IMR-90 (cell line): ENCODE measurements at regions not wholly inside any gene's neighbourhood (a gene's known extent, or its start where the extent isn't known, plus 50 kb on each side); places are given as distances from the start of the nearest gene placed in this dataset.
A peak's percentile ranks its signal among the peaks of the same experiment; 100 is the strongest.

ENCODE experiments used
- ATAC-seq: fragments of 200-7000 bp; cut with Tn5 transposase; 2 replicates; pipeline ENCODE4 v1.9.1; 2020; ENCODE audit warnings: low read depth, mild to moderate bottlenecking, moderate library complexity
- BruUV-seq: library from RNA; stranded (reverse); fragments of 400-500 nt; replicated peaks from 2 replicates; lab custom pipeline; 2021; lab: Mats Ljungman, UMichigan
- CTCF ChIA-PET: fragments of 300-600 bp; formaldehyde crosslinking; extraction: SDS; loops from one replicate; lab custom pipeline; 2021; ENCODE audit warnings: antibody characterized with exemption; lab: Yijun Ruan, JAX
- POLR2A ChIA-PET: fragments of 300-600 bp; sonication (Branson Sonifier 250); formaldehyde crosslinking; loops from one replicate; lab custom pipeline; 2022; ENCODE audit warnings: antibody characterized with exemption; ENCODE audit not compliant: unreplicated experiment; lab: Charles Lee
- DNase-seq: peaks from one replicate; pipeline ENCODE4 v3.0.0; 2013
- H2AFZ ChIP-seq: replicated peaks from 2 replicates; pipeline ENCODE3; 2013; ENCODE audit warnings: low read length, mild to moderate bottlenecking; ENCODE audit not compliant: poor library complexity
- H2AK5ac ChIP-seq: 2 replicates; pipeline ENCODE4 v1.6.1; 2013; ENCODE audit warnings: low read depth, low read length, inconsistent platforms
- H2AK9ac ChIP-seq: replicated peaks from 2 replicates; pipeline ENCODE3; 2013; ENCODE audit warnings: mild to moderate bottlenecking, low read depth, low read length, moderate library complexity; ENCODE audit not compliant: poor library complexity
- H2BK120ac ChIP-seq: 2 replicates; pipeline ENCODE4 v1.6.1; 2013; ENCODE audit warnings: low read depth, low read length, inconsistent platforms
- H2BK15ac ChIP-seq: 3 replicates; pipeline ENCODE4 v1.6.1; 2013; ENCODE audit warnings: low read depth, low read length, inconsistent platforms
- H2BK20ac ChIP-seq: 2 replicates; pipeline ENCODE4 v1.6.1; 2013; ENCODE audit warnings: low read depth, mild to moderate bottlenecking, inconsistent platforms, low read length, moderate library complexity
- H2BK5ac ChIP-seq: 2 replicates; pipeline ENCODE4 v1.6.1; 2013; ENCODE audit warnings: mild to moderate bottlenecking, low read depth, low read length, inconsistent platforms; ENCODE audit not compliant: poor library complexity, severe bottlenecking
- H3K14ac ChIP-seq: replicated peaks from 2 replicates; pipeline ENCODE4 v1.6.1; 2013; ENCODE audit warnings: low read depth, low read length, inconsistent platforms
- H3K18ac ChIP-seq: 2 replicates; pipeline ENCODE4 v1.6.1; 2013; ENCODE audit warnings: low read depth, low read length, control low read depth
- H3K23ac ChIP-seq: 2 replicates; pipeline ENCODE4 v1.6.1; 2013; ENCODE audit warnings: low read depth, low read length, inconsistent platforms
- H3K27ac ChIP-seq: 2 replicates; pipeline ENCODE4 v1.5.1; 2013; ENCODE audit warnings: mild to moderate bottlenecking, control low read depth, low read length; ENCODE audit not compliant: insufficient read depth
- H3K27me3 ChIP-seq: 2 replicates; pipeline ENCODE4 v1.6.1; 2013; ENCODE audit warnings: low read length; ENCODE audit not compliant: control insufficient read depth, insufficient read depth
- H3K36me3 ChIP-seq: 2 replicates; pipeline ENCODE4 v1.6.1; 2013; ENCODE audit warnings: low read length, mixed read lengths; ENCODE audit not compliant: control insufficient read depth, insufficient read depth
- H3K4ac ChIP-seq: 2 replicates; pipeline ENCODE4 v1.6.1; 2013; ENCODE audit warnings: low read depth, low read length, inconsistent platforms
- H3K4me1 ChIP-seq: 2 replicates; pipeline ENCODE4 v1.6.1; 2013; ENCODE audit warnings: low read length, mixed read lengths; ENCODE audit not compliant: control insufficient read depth, insufficient read depth
- H3K4me2 ChIP-seq: 2 replicates; pipeline ENCODE4 v1.6.1; 2013; ENCODE audit warnings: low read depth, mild to moderate bottlenecking, control low read depth, low read length, moderate library complexity
- H3K4me3 ChIP-seq: 2 replicates; pipeline ENCODE4 v1.5.1; 2013; ENCODE audit warnings: low read depth, mild to moderate bottlenecking, control low read depth, low read length, moderate library complexity; ENCODE audit not compliant: insufficient read depth
- H3K56ac ChIP-seq: 2 replicates; pipeline ENCODE4 v1.6.1; 2013; ENCODE audit warnings: low read length, inconsistent platforms; ENCODE audit not compliant: insufficient read depth; ENCODE audit errors: extremely low read depth
- H3K79me1 ChIP-seq, 2 experiments: 2 replicates each; pipeline ENCODE4 v1.6.1; 2013; ENCODE audit warnings: low read length in 2 of 2, inconsistent platforms in 1 of 2, low read depth in 1 of 2
- H3K9ac ChIP-seq: 2 replicates; pipeline ENCODE4 v1.6.1; 2013; ENCODE audit warnings: low read depth, low read length, control low read depth
- H3K9me1 ChIP-seq: 2 replicates; pipeline ENCODE4 v1.6.1; 2013; ENCODE audit warnings: low read length, inconsistent platforms; ENCODE audit not compliant: insufficient read depth
- H3K9me3 ChIP-seq: 2 replicates; pipeline ENCODE4 v1.6.1; 2013; ENCODE audit warnings: low read length; ENCODE audit not compliant: control insufficient read depth, insufficient read depth
- H4K20me1 ChIP-seq: 2 replicates; pipeline ENCODE4 v1.6.1; 2013; ENCODE audit warnings: low read length, inconsistent platforms; ENCODE audit not compliant: insufficient read depth
- H4K5ac ChIP-seq: 2 replicates; pipeline ENCODE4 v1.6.1; 2013; ENCODE audit warnings: mild to moderate bottlenecking, low read depth, low read length, control low read depth
- H4K8ac ChIP-seq, 2 experiments: 2 replicates each; pipeline ENCODE4 v1.6.1; 2013; ENCODE audit warnings: low read depth in 2 of 2, low read length in 2 of 2, control low read depth in 1 of 2, inconsistent platforms in 1 of 2
- H4K91ac ChIP-seq: 2 replicates; pipeline ENCODE4 v1.6.1; 2013; ENCODE audit warnings: low read depth, low read length, inconsistent platforms; ENCODE audit not compliant: insufficient read depth
- ELK1 ChIP-seq: fragments of 150-350 bp; IDR thresholded peaks from 2 replicates; pipeline ENCODE4 v1.6.1; 2016; ENCODE audit warnings: low read depth, mild to moderate bottlenecking, low read length, moderate library complexity, borderline replicate concordance
- MAFK ChIP-seq: IDR thresholded peaks from 2 replicates; pipeline ENCODE4 v1.6.1; 2012; ENCODE audit warnings: low read depth, low read length, improper control_type of control experiment
- MAZ ChIP-seq: IDR thresholded peaks from 2 replicates; pipeline ENCODE4 v1.6.1; 2012; ENCODE audit warnings: low read depth, mild to moderate bottlenecking, low read length, improper control_type of control experiment, moderate library complexity, borderline replicate concordance
- RAD21 ChIP-seq: IDR thresholded peaks from 2 replicates; pipeline ENCODE4 v1.6.1; 2012; ENCODE audit warnings: low read length, improper control_type of control experiment
- RCOR1 ChIP-seq: IDR thresholded peaks from 2 replicates; pipeline ENCODE4 v1.6.1; 2012; ENCODE audit warnings: mild to moderate bottlenecking, low read length, improper control_type of control experiment; ENCODE audit not compliant: insufficient replicate concordance
- RFX5 ChIP-seq: IDR thresholded peaks from 2 replicates; pipeline ENCODE4 v1.8.0; 2012; ENCODE audit warnings: low read depth, mild to moderate bottlenecking, low read length, moderate library complexity
- WGBS, 2 experiments: methylation state at CpG; one replicate each; pipeline versions ENCODE4 v1.1.5 to v1.1.7; 2013; ENCODE audit warnings: missing lambda C conversion rate in 2 of 2; ENCODE audit not compliant: insufficient read length in 1 of 2; ENCODE audit errors: extremely low coverage in 2 of 2; 5-methylcytosine and 5-hydroxymethylcytosine counted together
- dilution Hi-C: fragments of 300-500 bp; cut with HindIII; formaldehyde crosslinking; loops from one replicate; pipeline ENCODE4 v1.14.3; 2018; ENCODE audit warnings: low sequenced_read_pairs; ENCODE audit not compliant: unreplicated experiment
- in situ Hi-C: fragments of 300-500 bp; cut with MboI; formaldehyde crosslinking; loops from 3 replicates; pipeline ENCODE4 v1.14.3; 2019; ENCODE audit warnings: low sequenced_read_pairs, inconsistent platforms, mixed read lengths
- intact Hi-C: fragments of 100-400 bp; cut with micrococcal nuclease; formaldehyde crosslinking; loops from 2 replicates; pipeline ENCODE4 v1.10.0; 2022

- Histone ChIP-seq H3K4ac (0 out of 2 replicates have a peak overlapping the region, but pooled peaks have one; percentile 29), H3K4me3 (no peak overlapping the region), H2BK20ac (no peak overlapping the region), H3K14ac (no peak overlapping the region), H3K4me2 (no peak overlapping the region), H4K20me1 (no peaks in the 10 kb centered on the region), H3K36me3 (no peaks in the 10 kb centered on the region), H4K5ac (no peak overlapping the region), H3K9me1 (peaks cover 13% of the 10 kb centered on the region), H3K9me3 (no peaks in the 10 kb centered on the region), H3K23ac (no peak overlapping the region), H3K79me1 (no peaks in the 10 kb centered on the region), H3K4me1 (peaks cover 7% of the 10 kb centered on the region), H3K18ac (no peak overlapping the region), H3K9ac (no peak overlapping the region), H2BK120ac (no peak overlapping the region), H3K27me3 (no peaks in the 10 kb centered on the region), H2BK15ac (no peak overlapping the region), H2BK5ac (no peak overlapping the region), H2AFZ (no peak overlapping the region), H4K91ac (no peak overlapping the region), H2AK5ac (no peak overlapping the region), H2AK9ac (no peak overlapping the region), H3K56ac (no peak overlapping the region), H4K8ac (no peak overlapping the region), H3K27ac (no peak overlapping the region)
- intact Hi-C loops = no loop called here
- no TSS peak for BruUV-seq
- ChIA-PET POLR2A (no interaction called here), CTCF (no interaction called here)
- ATAC-seq (no peak), DNase-seq (no peak)
- no CpG with 5 or more reads among the region's 3 CpGs for WGBS, 2 experiments
- TF ChIP-seq MAFK (no peak), MAZ (no peak), RAD21 (no peak), ELK1 (no peak), RCOR1 (no peak), RFX5 (no peak)
- dilution Hi-C loops = no loop called here
- in situ Hi-C loops = no loop called here
Observed at GRCh38 chr9:70468291-70468690, 53.8 kb upstream of the KLF9 start.
